PC-3 (cell line): ENCODE measurements at regions not wholly inside any gene's neighbourhood (a gene's known extent, or its start where the extent isn't known, plus 50 kb on each side); places are given as distances from the start of the nearest gene placed in this dataset.

ENCODE experiments used
- ATAC-seq: fragments of 200-7000 bp; cut with Tn5 transposase; 2 replicates; pipeline ENCODE4 v1.9.1; 2020; ENCODE audit warnings: mild to moderate bottlenecking, moderate library complexity
- BruUV-seq: library from RNA; stranded (reverse); fragments of 400-500 nt; replicated peaks from 2 replicates; lab custom pipeline; 2021; lab: Mats Ljungman, UMichigan
- CTCF ChIA-PET: fragments of 300-600 bp; sonication (Branson Sonifier 250); formaldehyde crosslinking; loops from one replicate; lab custom pipeline; 2022; ENCODE audit warnings: antibody characterized with exemption; lab: Charles Lee
- POLR2A ChIA-PET: fragments of 300-600 bp; sonication (Branson Sonifier 250); formaldehyde crosslinking; loops from one replicate; lab custom pipeline; 2022; ENCODE audit warnings: antibody characterized with exemption; ENCODE audit not compliant: unreplicated experiment; lab: Charles Lee
- DNase-seq: peaks from one replicate; pipeline ENCODE4 v3.0.0-alpha.2; 2015
- H2AFZ ChIP-seq: fragments of 300-600 bp; sonication (generic); 2 replicates; pipeline ENCODE4 v1.6.0; 2016; ENCODE audit warnings: antibody characterized with exemption, low read length
- H3F3A ChIP-seq: fragments of 300-600 bp; sonication (generic); one replicate; pipeline ENCODE4 v1.6.0; 2017; ENCODE audit warnings: antibody characterized with exemption, low read length, control low read depth, mild to moderate bottlenecking; ENCODE audit not compliant: unreplicated experiment
- H3K27ac ChIP-seq: fragments of 300-600 bp; sonication (generic); 2 replicates; pipeline ENCODE4 v1.5.1; 2016; ENCODE audit warnings: mild to moderate bottlenecking, low read length
- H3K27me3 ChIP-seq: fragments of 300-600 bp; sonication (generic); 2 replicates; pipeline ENCODE4 v1.6.1; 2016; ENCODE audit warnings: low read length, mixed read lengths
- H3K36me3 ChIP-seq: fragments of 300-600 bp; sonication (generic); 2 replicates; pipeline ENCODE4 v1.6.1; 2016; ENCODE audit warnings: low read depth, mixed run types, low read length, mixed read lengths
- H3K4me1 ChIP-seq: fragments of 300-600 bp; sonication (generic); 2 replicates; pipeline ENCODE4 v1.5.1; 2016; ENCODE audit warnings: low read length; ENCODE audit not compliant: insufficient read depth
- H3K4me2 ChIP-seq: fragments of 300-600 bp; sonication (generic); 2 replicates; pipeline ENCODE4 v1.6.0; 2016; ENCODE audit warnings: low read length
- H3K4me3 ChIP-seq: fragments of 300-600 bp; sonication (generic); 2 replicates; pipeline ENCODE4 v1.5.1; 2016; ENCODE audit warnings: mild to moderate bottlenecking, low read length, mixed read lengths
- H3K79me2 ChIP-seq: fragments of 300-600 bp; sonication (generic); 2 replicates; pipeline ENCODE4 v1.6.1; 2017; ENCODE audit warnings: low read length, mixed read lengths
- H3K9ac ChIP-seq: fragments of 300-600 bp; sonication (generic); 2 replicates; pipeline ENCODE4 v1.6.0; 2016; ENCODE audit warnings: mild to moderate bottlenecking, low read length
- H3K9me2 ChIP-seq: fragments of 300-600 bp; sonication (generic); replicated peaks from 2 replicates; pipeline ENCODE4 v1.6.1; 2016; ENCODE audit warnings: mixed run types, low read length, mixed read lengths
- H3K9me3 ChIP-seq: fragments of 300-600 bp; sonication (generic); 2 replicates; pipeline ENCODE4 v1.6.1; 2016; ENCODE audit warnings: low read length, mixed read lengths
- H4K20me1 ChIP-seq: fragments of 300-600 bp; sonication (generic); 2 replicates; pipeline ENCODE4 v1.6.1; 2016; ENCODE audit warnings: low read length, mixed read lengths
- EZH2 ChIP-seq: fragments of 300-600 bp; sonication (generic); IDR thresholded peaks from one replicate; pipeline ENCODE4 v1.6.1; 2017; ENCODE audit warnings: antibody characterized with exemption, mild to moderate bottlenecking, low read length; ENCODE audit not compliant: unreplicated experiment
- EZH2phosphoT487 ChIP-seq: fragments of 300-600 bp; sonication (generic); IDR thresholded peaks from 2 replicates; pipeline ENCODE4 v1.6.1; 2018; ENCODE audit warnings: mild to moderate bottlenecking, antibody characterized with exemption, low read length, borderline replicate concordance
- intact Hi-C: fragments of 100-400 bp; cut with micrococcal nuclease; formaldehyde crosslinking; loops from 2 replicates; pipeline ENCODE4 v1.9.0; 2023
- TF ChIP-seq, protein P1 (sequence below): fragments of 300-600 bp; sonication (generic); conservative IDR thresholded peaks from 2 replicates; pipeline ENCODE4 v1.5.1; 2017; ENCODE audit warnings: antibody characterized with exemption, low read depth, mild to moderate bottlenecking, low read length

DNA sequence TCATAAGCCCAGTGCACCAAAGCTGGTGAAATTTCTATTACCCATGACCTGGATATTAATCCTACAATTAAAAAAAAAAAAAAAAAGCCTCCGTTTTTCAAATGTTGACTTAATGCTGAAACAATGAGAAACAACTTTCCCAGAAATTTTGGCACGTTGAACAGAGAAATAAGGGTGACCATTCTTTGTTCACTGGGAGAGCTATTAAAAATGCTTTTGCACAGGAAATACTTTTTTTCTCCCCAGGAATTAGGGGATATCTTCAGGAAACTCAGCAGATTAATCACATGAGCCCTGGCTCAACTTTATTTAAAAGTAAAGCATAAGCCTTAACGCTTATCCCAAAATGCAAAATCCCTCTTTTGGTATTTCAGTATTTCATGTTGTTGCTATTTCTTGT, 54.8 kb upstream of the FLRT2 start:
- no peak overlapping the region for H3K9ac ChIP-seq
- no peak overlapping the region for H2AFZ ChIP-seq
- H3K9me2 ChIP-seq = no peaks in the 10 kb centered on the region
- H3K4me3 ChIP-seq = no peak overlapping the region
- no TSS peak for BruUV-seq
- ATAC-seq (no peak), DNase-seq (no peak)
- no peaks in the 10 kb centered on the region for H4K20me1 ChIP-seq
- peaks cover 7% of the 10 kb centered on the region for H3K4me1 ChIP-seq
- H3K36me3 ChIP-seq = no peaks in the 10 kb centered on the region
- H3K27me3 ChIP-seq = no peaks in the 10 kb centered on the region
- no peak for TF ChIP-seq EZH2
- TF ChIP-seq, protein P1, sequence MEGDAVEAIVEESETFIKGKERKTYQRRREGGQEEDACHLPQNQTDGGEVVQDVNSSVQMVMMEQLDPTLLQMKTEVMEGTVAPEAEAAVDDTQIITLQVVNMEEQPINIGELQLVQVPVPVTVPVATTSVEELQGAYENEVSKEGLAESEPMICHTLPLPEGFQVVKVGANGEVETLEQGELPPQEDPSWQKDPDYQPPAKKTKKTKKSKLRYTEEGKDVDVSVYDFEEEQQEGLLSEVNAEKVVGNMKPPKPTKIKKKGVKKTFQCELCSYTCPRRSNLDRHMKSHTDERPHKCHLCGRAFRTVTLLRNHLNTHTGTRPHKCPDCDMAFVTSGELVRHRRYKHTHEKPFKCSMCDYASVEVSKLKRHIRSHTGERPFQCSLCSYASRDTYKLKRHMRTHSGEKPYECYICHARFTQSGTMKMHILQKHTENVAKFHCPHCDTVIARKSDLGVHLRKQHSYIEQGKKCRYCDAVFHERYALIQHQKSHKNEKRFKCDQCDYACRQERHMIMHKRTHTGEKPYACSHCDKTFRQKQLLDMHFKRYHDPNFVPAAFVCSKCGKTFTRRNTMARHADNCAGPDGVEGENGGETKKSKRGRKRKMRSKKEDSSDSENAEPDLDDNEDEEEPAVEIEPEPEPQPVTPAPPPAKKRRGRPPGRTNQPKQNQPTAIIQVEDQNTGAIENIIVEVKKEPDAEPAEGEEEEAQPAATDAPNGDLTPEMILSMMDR = no peak
- no peak for TF ChIP-seq EZH2phosphoT487
- H3K9me3 ChIP-seq = peaks cover 7% of the 10 kb centered on the region; the same call in 1 of the 2 replicates
- CTCF ChIA-PET = no interaction called here
- intact Hi-C loops = no loop called here
- no peak overlapping the region for H3K27ac ChIP-seq
- H3F3A ChIP-seq = no peaks in the 10 kb centered on the region
- H3K79me2 ChIP-seq = no peaks in the 10 kb centered on the region
- POLR2A ChIA-PET = no interaction called here
- H3K4me2 ChIP-seq = no peak overlapping the region

DNA sequence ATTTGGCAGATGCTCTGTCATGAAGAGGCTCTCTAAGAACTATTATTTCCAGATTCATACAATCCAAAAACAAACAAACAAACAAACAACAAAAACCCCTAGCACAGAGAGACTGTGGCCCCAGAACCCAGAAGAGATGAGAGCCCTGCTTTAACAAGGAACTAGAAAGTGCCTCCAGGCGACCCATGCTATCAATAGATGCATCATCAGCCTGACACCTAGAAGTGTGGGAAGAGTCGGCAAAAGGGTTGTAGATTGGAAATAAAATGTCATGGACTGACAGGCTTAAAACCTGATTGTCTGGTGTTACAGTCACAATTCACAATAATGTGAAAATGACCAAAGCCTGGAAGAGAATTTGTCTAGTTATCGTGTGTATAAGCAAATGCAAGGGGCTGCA, 50.6 kb upstream of the FLRT2 start:
- no peak for ATAC-seq
- peaks cover 7% of the 10 kb centered on the region; the same call in 1 of the 2 replicates for H3K9me3 ChIP-seq
- H2AFZ ChIP-seq = no peak overlapping the region
- TF ChIP-seq, protein P1 = no peak
- TF ChIP-seq EZH2 = no peak
- TF ChIP-seq EZH2phosphoT487 = no peak
- BruUV-seq = no TSS peak
- H4K20me1 ChIP-seq = no peaks in the 10 kb centered on the region
- intact Hi-C loops = no loop called here
- no peaks in the 10 kb centered on the region for H3K4me1 ChIP-seq
- no peaks in the 10 kb centered on the region for H3K36me3 ChIP-seq
- no peak overlapping the region for H3K9ac ChIP-seq
- CTCF ChIA-PET = no interaction called here
- H3K79me2 ChIP-seq = no peaks in the 10 kb centered on the region
- H3K27me3 ChIP-seq = no peaks in the 10 kb centered on the region
- no peak overlapping the region for H3K27ac ChIP-seq
- H3K4me2 ChIP-seq = no peak overlapping the region
- no peak overlapping the region for H3K4me3 ChIP-seq
- no peaks in the 10 kb centered on the region for H3F3A ChIP-seq
- DNase-seq = no peak
- H3K9me2 ChIP-seq = no peaks in the 10 kb centered on the region
- POLR2A ChIA-PET = no interaction called here

DNA sequence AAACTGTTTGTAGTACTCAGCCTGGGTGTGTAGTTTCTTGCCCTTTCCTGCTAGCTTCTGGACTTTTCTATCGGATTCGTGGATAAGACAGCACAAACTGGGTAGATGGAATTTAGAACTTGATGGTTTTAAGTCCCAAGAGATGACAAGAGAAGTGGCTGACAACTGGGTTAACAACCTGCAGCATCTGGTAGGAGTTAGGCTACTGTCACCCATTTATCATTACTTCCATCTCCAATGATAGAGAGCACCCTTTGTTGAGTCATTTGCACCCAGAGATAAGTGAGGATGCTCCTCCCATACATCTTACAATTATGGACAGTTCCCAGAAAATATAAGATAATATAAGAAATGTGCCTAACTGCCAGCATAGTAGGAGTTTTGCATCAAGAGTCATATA, 50.2 kb upstream of the FLRT2 start:
- TF ChIP-seq, protein P1 = no peak
- TF ChIP-seq EZH2phosphoT487 (no peak), EZH2 (no peak)
- POLR2A ChIA-PET = no interaction called here
- Histone ChIP-seq H3K36me3 (no peaks in the 10 kb centered on the region), H3F3A (no peaks in the 10 kb centered on the region), H3K4me3 (no peak overlapping the region), H3K79me2 (no peaks in the 10 kb centered on the region), H3K27me3 (no peaks in the 10 kb centered on the region), H4K20me1 (no peaks in the 10 kb centered on the region), H3K9ac (no peak overlapping the region), H3K27ac (no peak overlapping the region), H3K9me3 (peaks cover 7% of the 10 kb centered on the region; the same call in 1 of the 2 replicates), H3K9me2 (no peaks in the 10 kb centered on the region), H2AFZ (no peak overlapping the region), H3K4me2 (no peak overlapping the region), H3K4me1 (no peaks in the 10 kb centered on the region)
- CTCF ChIA-PET = no interaction called here
- BruUV-seq = no TSS peak
- DNase-seq = no peak
- ATAC-seq = no peak
- intact Hi-C loops = no loop called here
